ENCODE measurements at regions not wholly inside any gene's neighbourhood (a gene's known extent, or its start where the extent isn't known, plus 50 kb on each side); places are given as distances from the start of the nearest gene placed in this dataset.

DNA sequence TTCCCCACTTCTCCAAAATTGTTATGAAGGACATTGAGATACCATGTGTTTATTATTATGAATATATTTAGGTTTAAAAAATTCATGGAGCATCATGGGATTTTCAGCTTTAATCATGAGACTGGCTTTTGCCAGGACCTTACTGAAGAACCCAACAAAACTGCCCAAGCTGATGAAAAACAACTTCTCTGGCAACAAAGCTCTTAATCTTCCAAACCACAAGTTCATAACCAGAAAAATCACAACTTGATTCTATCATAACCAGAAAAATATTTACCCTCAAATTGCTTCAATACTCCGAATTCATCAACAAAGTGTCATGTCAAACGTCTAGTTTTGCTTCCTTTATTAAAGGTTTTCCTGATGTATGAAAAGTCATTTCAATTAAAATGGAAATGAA is 971.8 kb upstream of the ACVR2A start:
- no peak for TF ChIP-seq TCF7L2 (IDR thresholded peaks at IDR 0.05; ENCODE audit: low read depth, low read length)
- TF ChIP-seq, protein P1, sequence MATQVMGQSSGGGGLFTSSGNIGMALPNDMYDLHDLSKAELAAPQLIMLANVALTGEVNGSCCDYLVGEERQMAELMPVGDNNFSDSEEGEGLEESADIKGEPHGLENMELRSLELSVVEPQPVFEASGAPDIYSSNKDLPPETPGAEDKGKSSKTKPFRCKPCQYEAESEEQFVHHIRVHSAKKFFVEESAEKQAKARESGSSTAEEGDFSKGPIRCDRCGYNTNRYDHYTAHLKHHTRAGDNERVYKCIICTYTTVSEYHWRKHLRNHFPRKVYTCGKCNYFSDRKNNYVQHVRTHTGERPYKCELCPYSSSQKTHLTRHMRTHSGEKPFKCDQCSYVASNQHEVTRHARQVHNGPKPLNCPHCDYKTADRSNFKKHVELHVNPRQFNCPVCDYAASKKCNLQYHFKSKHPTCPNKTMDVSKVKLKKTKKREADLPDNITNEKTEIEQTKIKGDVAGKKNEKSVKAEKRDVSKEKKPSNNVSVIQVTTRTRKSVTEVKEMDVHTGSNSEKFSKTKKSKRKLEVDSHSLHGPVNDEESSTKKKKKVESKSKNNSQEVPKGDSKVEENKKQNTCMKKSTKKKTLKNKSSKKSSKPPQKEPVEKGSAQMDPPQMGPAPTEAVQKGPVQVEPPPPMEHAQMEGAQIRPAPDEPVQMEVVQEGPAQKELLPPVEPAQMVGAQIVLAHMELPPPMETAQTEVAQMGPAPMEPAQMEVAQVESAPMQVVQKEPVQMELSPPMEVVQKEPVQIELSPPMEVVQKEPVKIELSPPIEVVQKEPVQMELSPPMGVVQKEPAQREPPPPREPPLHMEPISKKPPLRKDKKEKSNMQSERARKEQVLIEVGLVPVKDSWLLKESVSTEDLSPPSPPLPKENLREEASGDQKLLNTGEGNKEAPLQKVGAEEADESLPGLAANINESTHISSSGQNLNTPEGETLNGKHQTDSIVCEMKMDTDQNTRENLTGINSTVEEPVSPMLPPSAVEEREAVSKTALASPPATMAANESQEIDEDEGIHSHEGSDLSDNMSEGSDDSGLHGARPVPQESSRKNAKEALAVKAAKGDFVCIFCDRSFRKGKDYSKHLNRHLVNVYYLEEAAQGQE (IDR thresholded peaks at IDR 0.05; ENCODE audit: insufficient read depth in 1 of 2, low read depth in 2 of 2, low read length in 1 of 2), result no peak
- TF ChIP-seq SIN3A (IDR thresholded peaks at IDR 0.05; ENCODE audit: borderline replicate concordance, insufficient read depth, low read depth, low read length), result no peak
- TF ChIP-seq POLR2AphosphoS5 (IDR thresholded peaks at IDR 0.05; ENCODE audit: low read depth, low read length), result no peak
- TF ChIP-seq, protein P2, sequence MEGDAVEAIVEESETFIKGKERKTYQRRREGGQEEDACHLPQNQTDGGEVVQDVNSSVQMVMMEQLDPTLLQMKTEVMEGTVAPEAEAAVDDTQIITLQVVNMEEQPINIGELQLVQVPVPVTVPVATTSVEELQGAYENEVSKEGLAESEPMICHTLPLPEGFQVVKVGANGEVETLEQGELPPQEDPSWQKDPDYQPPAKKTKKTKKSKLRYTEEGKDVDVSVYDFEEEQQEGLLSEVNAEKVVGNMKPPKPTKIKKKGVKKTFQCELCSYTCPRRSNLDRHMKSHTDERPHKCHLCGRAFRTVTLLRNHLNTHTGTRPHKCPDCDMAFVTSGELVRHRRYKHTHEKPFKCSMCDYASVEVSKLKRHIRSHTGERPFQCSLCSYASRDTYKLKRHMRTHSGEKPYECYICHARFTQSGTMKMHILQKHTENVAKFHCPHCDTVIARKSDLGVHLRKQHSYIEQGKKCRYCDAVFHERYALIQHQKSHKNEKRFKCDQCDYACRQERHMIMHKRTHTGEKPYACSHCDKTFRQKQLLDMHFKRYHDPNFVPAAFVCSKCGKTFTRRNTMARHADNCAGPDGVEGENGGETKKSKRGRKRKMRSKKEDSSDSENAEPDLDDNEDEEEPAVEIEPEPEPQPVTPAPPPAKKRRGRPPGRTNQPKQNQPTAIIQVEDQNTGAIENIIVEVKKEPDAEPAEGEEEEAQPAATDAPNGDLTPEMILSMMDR (IDR thresholded peaks at IDR 0.05), result no peak
- intact Hi-C loops (cut with micrococcal nuclease; ENCODE audit: unreplicated experiment), result no loop called here
- Histone ChIP-seq H3K4me3 (ENCODE audit: low read depth in 2 of 2, low read length in 2 of 2) (no peak overlapping the region), H3K9me3 (ENCODE audit: control insufficient read depth, insufficient read depth, low read depth, low read length) (no peaks in the 10 kb centered on the region), H3K36me3 (ENCODE audit: control insufficient read depth, insufficient read depth, low read length) (no peaks in the 10 kb centered on the region), H3K27me3 (ENCODE audit: control insufficient read depth, insufficient read depth, low read length) (no peaks in the 10 kb centered on the region), H3K27ac (ENCODE audit: low read length) (no peak overlapping the region), H3K4me1 (ENCODE audit: control insufficient read depth, insufficient read depth, low read length) (no peaks in the 10 kb centered on the region)
- in situ Hi-C loops (cut with HindIII; ENCODE audit: low pct_unique_long_range_greater_than_20kb, low sequenced_read_pairs), result no loop called here
- CTCF ChIA-PET, result no interaction called here
- POLR2A ChIA-PET, result no interaction called here
- DNase-seq (ENCODE audit: low read depth, low spot score) (no peak), ATAC-seq (no peak)
- no TSS peak for BruUV-seq (replicated peaks)

DNA sequence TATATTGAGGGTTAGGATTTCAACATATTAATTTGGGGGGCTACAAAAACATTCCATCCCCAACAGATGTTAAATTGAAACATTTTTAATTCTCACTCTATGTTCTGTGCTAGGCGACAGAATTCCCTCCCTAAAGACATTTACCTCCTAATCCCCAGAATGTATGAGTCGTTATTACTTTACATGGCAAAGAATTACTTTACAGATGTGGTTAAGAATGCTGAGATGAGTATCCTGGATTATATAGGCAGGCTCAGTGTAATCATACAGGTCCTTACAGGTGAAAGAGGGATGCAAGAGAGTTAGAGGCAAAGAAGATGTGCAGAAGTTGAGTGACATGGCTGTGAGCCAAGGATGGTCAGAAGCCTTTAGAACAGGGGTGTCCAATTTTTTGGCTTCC is 974.1 kb upstream of the ACVR2A start:
- in situ Hi-C loops (cut with HindIII; ENCODE audit: low pct_unique_long_range_greater_than_20kb, low sequenced_read_pairs), result no loop called here
- Histone ChIP-seq H3K4me3 (ENCODE audit: low read depth in 2 of 2, low read length in 2 of 2) (no peak overlapping the region), H3K36me3 (ENCODE audit: control insufficient read depth, insufficient read depth, low read length) (no peaks in the 10 kb centered on the region), H3K4me1 (ENCODE audit: control insufficient read depth, insufficient read depth, low read length) (no peaks in the 10 kb centered on the region), H3K27ac (ENCODE audit: low read length) (no peak overlapping the region), H3K9me3 (ENCODE audit: control insufficient read depth, insufficient read depth, low read depth, low read length) (no peaks in the 10 kb centered on the region), H3K27me3 (ENCODE audit: control insufficient read depth, insufficient read depth, low read length) (no peaks in the 10 kb centered on the region)
- ChIA-PET POLR2A (no interaction called here), CTCF (no interaction called here)
- BruUV-seq (replicated peaks), result no TSS peak
- DNase-seq (ENCODE audit: low read depth, low spot score) (no peak), ATAC-seq (no peak)
- intact Hi-C loops (cut with micrococcal nuclease; ENCODE audit: unreplicated experiment), result no loop called here
- TF ChIP-seq POLR2AphosphoS5 (IDR thresholded peaks at IDR 0.05; ENCODE audit: low read depth, low read length) (no peak), TCF7L2 (IDR thresholded peaks at IDR 0.05; ENCODE audit: low read depth, low read length) (no peak), SIN3A (IDR thresholded peaks at IDR 0.05; ENCODE audit: borderline replicate concordance, insufficient read depth, low read depth, low read length) (no peak)
- TF ChIP-seq, protein P1 (IDR thresholded peaks at IDR 0.05; ENCODE audit: insufficient read depth in 1 of 2, low read depth in 2 of 2, low read length in 1 of 2), result no peak
- TF ChIP-seq, protein P2 (IDR thresholded peaks at IDR 0.05), result no peak
